ENCODE measurements at regions not wholly inside any gene's neighbourhood (a gene's known extent, or its start where the extent isn't known, plus 50 kb on each side); places are given as distances from the start of the nearest gene placed in this dataset.

- no peak for TF ChIP-seq CTCF (conservative IDR thresholded peaks at IDR 0.05 in 1 of 2, IDR thresholded peaks at IDR 0.05 in 1 of 2; ENCODE audit: low read depth in 1 of 2, low read length in 2 of 2)
- TF ChIP-seq EZH2 (IDR thresholded peaks at IDR 0.05; ENCODE audit: low read length, missing control alignments), result no peak
- no peak for DNase-seq (ENCODE audit: low read depth in 2 of 2)
- no peaks in the 10 kb centered on the region for H3K36me3 ChIP-seq (ENCODE audit: control insufficient read depth, insufficient read depth, low read length)
- no peak overlapping the region for H3K4me2 ChIP-seq (ENCODE audit: extremely low read depth, insufficient read depth, low read length)
- no peaks in the 10 kb centered on the region for H3K4me1 ChIP-seq (ENCODE audit: control insufficient read depth, extremely low read depth, insufficient read depth, low read length)
- no peaks in the 10 kb centered on the region for H4K20me1 ChIP-seq (ENCODE audit: control insufficient read depth, extremely low read depth, insufficient read depth, low read length)
- no peaks in the 10 kb centered on the region for H3K79me2 ChIP-seq (ENCODE audit: control insufficient read depth, insufficient read depth, low read length)
- no peaks in the 10 kb centered on the region for H3K9me3 ChIP-seq (ENCODE audit: control insufficient read depth, insufficient read depth, low read depth, low read length)
- H3K9ac ChIP-seq (ENCODE audit: insufficient read depth, low read length), result no peak overlapping the region
- no peak overlapping the region for H3K27ac ChIP-seq (ENCODE audit: insufficient read depth, low read length)
- no peak overlapping the region for H2AFZ ChIP-seq (ENCODE audit: low read length)
- H3K27me3 ChIP-seq (ENCODE audit: control insufficient read depth, insufficient read depth, low read length), result no peaks in the 10 kb centered on the region
- no peak overlapping the region for H3K4me3 ChIP-seq (replicated peaks in 1 of 4; ENCODE audit: control extremely low read depth in 1 of 4, insufficient read depth in 1 of 4, low read depth in 3 of 4, low read length in 4 of 4)
Observed at GRCh38 chr12:34398366-34398705, 376.0 kb downstream of the ALG10 start.

DNA sequence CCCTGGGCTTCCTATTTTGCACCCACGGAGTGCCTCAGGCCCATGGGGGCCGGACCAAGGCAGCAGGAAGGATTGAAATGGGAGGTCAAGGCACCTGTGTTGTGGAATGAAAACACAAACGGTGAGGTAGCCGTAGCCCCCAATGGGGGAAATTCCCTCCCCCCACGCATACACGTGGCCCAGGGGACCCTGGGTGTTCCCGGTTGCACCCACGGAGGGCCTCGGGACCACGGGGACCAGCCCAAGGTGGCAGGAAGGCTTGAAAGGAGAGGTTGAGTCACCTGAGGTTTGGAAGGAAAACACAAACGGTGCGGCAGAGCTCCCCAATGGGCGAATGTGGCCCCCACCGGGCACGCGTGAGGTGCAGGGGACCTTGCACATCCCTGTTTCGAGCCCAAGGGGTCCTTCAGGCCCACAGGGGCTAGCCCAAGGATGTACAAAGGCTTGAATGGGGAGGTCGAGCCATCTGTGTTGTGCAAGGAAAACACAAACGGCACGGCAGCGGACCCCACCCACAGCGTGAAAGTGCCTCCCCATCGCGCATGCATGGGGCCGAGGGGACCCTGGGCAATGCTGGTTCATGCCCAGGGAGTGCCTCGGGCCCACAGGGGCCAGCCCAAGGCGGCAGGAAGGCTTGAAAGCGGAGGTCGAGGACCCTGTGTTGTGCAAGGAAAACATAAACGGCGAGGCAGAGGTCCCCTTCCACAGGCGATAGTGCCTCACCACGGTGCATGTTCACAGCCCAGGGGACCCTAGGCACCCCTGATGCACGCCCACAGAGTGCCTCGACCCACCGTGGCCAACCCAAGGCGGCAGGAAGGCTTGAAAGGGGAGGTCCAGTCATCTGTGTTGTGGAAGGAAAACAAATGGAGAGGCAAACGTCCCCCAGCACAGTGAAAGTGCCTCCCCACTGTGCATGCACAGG, 376.7 kb downstream of the ALG10 start:
- no peaks in the 10 kb centered on the region for H3K4me1 ChIP-seq (ENCODE audit: control insufficient read depth, extremely low read depth, insufficient read depth, low read length)
- no peaks in the 10 kb centered on the region for H3K36me3 ChIP-seq (ENCODE audit: control insufficient read depth, insufficient read depth, low read length)
- no peaks in the 10 kb centered on the region for H3K9me3 ChIP-seq (ENCODE audit: control insufficient read depth, insufficient read depth, low read depth, low read length)
- H3K9ac ChIP-seq (ENCODE audit: insufficient read depth, low read length), result no peak overlapping the region
- H3K27me3 ChIP-seq (ENCODE audit: control insufficient read depth, insufficient read depth, low read length), result no peaks in the 10 kb centered on the region
- TF ChIP-seq CTCF (conservative IDR thresholded peaks at IDR 0.05 in 1 of 2, IDR thresholded peaks at IDR 0.05 in 1 of 2; ENCODE audit: low read depth in 1 of 2, low read length in 2 of 2) (no peak), EZH2 (IDR thresholded peaks at IDR 0.05; ENCODE audit: low read length, missing control alignments) (no peak)
- no peak for DNase-seq (ENCODE audit: low read depth in 2 of 2)
- no peak overlapping the region for H3K4me2 ChIP-seq (ENCODE audit: extremely low read depth, insufficient read depth, low read length)
- H3K4me3 ChIP-seq (replicated peaks in 1 of 4; ENCODE audit: control extremely low read depth in 1 of 4, insufficient read depth in 1 of 4, low read depth in 3 of 4, low read length in 4 of 4), result no peak overlapping the region
- no peaks in the 10 kb centered on the region for H3K79me2 ChIP-seq (ENCODE audit: control insufficient read depth, insufficient read depth, low read length)
- no peaks in the 10 kb centered on the region for H4K20me1 ChIP-seq (ENCODE audit: control insufficient read depth, extremely low read depth, insufficient read depth, low read length)
- H2AFZ ChIP-seq (ENCODE audit: low read length), result no peak overlapping the region
- H3K27ac ChIP-seq (ENCODE audit: insufficient read depth, low read length), result no peak overlapping the region

- H3K36me3 ChIP-seq (ENCODE audit: control insufficient read depth, insufficient read depth, low read length), result no peaks in the 10 kb centered on the region
- no peak overlapping the region for H2AFZ ChIP-seq (ENCODE audit: low read length)
- H3K9ac ChIP-seq (ENCODE audit: insufficient read depth, low read length), result no peak overlapping the region
- no peak overlapping the region for H3K27ac ChIP-seq (ENCODE audit: insufficient read depth, low read length)
- H3K4me2 ChIP-seq (ENCODE audit: extremely low read depth, insufficient read depth, low read length), result no peak overlapping the region
- H3K27me3 ChIP-seq (ENCODE audit: control insufficient read depth, insufficient read depth, low read length), result no peaks in the 10 kb centered on the region
- no peaks in the 10 kb centered on the region for H3K9me3 ChIP-seq (ENCODE audit: control insufficient read depth, insufficient read depth, low read depth, low read length)
- no peak for DNase-seq (ENCODE audit: low read depth in 2 of 2)
- no peaks in the 10 kb centered on the region for H3K4me1 ChIP-seq (ENCODE audit: control insufficient read depth, extremely low read depth, insufficient read depth, low read length)
- no peaks in the 10 kb centered on the region for H4K20me1 ChIP-seq (ENCODE audit: control insufficient read depth, extremely low read depth, insufficient read depth, low read length)
- H3K79me2 ChIP-seq (ENCODE audit: control insufficient read depth, insufficient read depth, low read length), result no peaks in the 10 kb centered on the region
- H3K4me3 ChIP-seq (replicated peaks in 1 of 4; ENCODE audit: control extremely low read depth in 1 of 4, insufficient read depth in 1 of 4, low read depth in 3 of 4, low read length in 4 of 4), result no peak overlapping the region
- TF ChIP-seq EZH2 (IDR thresholded peaks at IDR 0.05; ENCODE audit: low read length, missing control alignments) (no peak), CTCF (conservative IDR thresholded peaks at IDR 0.05 in 1 of 2, IDR thresholded peaks at IDR 0.05 in 1 of 2; ENCODE audit: low read depth in 1 of 2, low read length in 2 of 2) (no peak)
Observed at GRCh38 chr12:34399631-34400410, 377.5 kb downstream of the ALG10 start.

Data from fibroblast of lung (primary cell).